ENCODE measurements at regions not wholly inside any gene's neighbourhood (a gene's known extent, or its start where the extent isn't known, plus 50 kb on each side); places are given as distances from the start of the nearest gene placed in this dataset.
"Not testable (repeated sequence)": the region's sequence is repeated elsewhere in the genome, so short reads cannot be mapped to it uniquely, and the experiment has no call there.

GRCh38 chr6:134748484-134748883 is 201.4 kb downstream of the ALDH8A1 start:
- 78% methylated on average over 3 of the region's 3 CpGs for WGBS
- no peak for DNase-seq (ENCODE audit: low spot score in 2 of 2)
- no peaks in the 10 kb centered on the region for H3K36me3 ChIP-seq
- H3K27ac ChIP-seq = no peak overlapping the region
- no peak overlapping the region for H3K4me3 ChIP-seq
- no peak for TF ChIP-seq POLR2AphosphoS5 (IDR thresholded peaks at IDR 0.05)
- no peak for TF ChIP-seq POLR2A (IDR thresholded peaks at IDR 0.05)
- no peak for TF ChIP-seq CTCF (IDR thresholded peaks at IDR 0.05)
- TF ChIP-seq EP300 (IDR thresholded peaks at IDR 0.05) = no peak
- no peaks in the 10 kb centered on the region for H3K27me3 ChIP-seq
- H3K9me3 ChIP-seq = no peaks in the 10 kb centered on the region
- H3K4me1 ChIP-seq = no peaks in the 10 kb centered on the region

DNA sequence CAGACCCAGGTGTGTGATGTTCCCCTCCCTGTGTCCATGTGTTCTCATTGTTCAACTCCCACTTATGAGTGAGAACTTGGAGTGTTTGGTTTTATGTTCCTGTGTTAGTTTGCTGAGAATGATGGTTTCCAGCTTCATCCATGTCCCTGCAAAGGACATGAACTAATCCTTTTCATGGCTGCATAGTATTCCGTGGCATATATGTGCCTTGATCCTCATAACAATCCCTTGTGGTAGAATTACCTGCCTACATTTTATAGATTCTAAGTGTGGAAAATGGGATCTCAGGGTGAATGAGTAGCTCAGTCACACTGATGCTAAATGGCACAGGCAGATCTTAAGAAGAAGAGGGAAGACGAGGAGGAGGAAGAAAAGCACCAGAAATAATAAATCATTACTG is 202.7 kb downstream of the ALDH8A1 start:
- not testable (repeated sequence) for H3K27ac ChIP-seq; H3K36me3 ChIP-seq; H3K4me3 ChIP-seq; H3K9me3 ChIP-seq; H3K27me3 ChIP-seq; H3K4me1 ChIP-seq; DNase-seq (ENCODE audit: low spot score in 2 of 2)
- 94% methylated on average over 2 of the region's 2 CpGs for WGBS

DNA sequence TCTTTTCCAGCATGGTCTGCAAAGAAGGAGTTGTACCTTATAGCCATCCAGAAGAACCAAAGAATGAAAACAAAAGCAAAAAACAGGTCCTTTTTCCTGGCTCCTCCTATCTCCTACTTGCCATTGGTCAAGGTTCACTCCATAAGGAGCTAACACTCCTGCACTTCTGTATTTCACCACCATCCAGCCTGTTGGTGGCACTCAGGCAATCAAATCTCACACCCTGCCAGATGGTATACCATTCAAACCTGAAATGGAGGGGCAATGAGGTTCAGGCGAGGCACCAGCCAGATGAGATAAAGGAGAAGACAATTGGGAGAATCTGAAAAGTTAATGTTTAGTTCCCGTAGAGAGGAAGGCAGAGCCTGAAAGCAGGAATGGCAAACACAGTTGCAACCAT is 203.8 kb downstream of the ALDH8A1 start:
- WGBS = 87% methylated on average over 2 of the region's 2 CpGs
- H3K4me3 ChIP-seq = no peak overlapping the region
- no peaks in the 10 kb centered on the region for H3K27me3 ChIP-seq
- TF ChIP-seq CTCF (IDR thresholded peaks at IDR 0.05) = no peak
- TF ChIP-seq EP300 (IDR thresholded peaks at IDR 0.05) = no peak
- TF ChIP-seq POLR2AphosphoS5 (IDR thresholded peaks at IDR 0.05) = no peak
- no peak for TF ChIP-seq POLR2A (IDR thresholded peaks at IDR 0.05)
- no peak for DNase-seq (ENCODE audit: low spot score in 2 of 2)
- H3K36me3 ChIP-seq = no peaks in the 10 kb centered on the region
- no peak overlapping the region for H3K27ac ChIP-seq
- H3K9me3 ChIP-seq = no peaks in the 10 kb centered on the region
- no peaks in the 10 kb centered on the region for H3K4me1 ChIP-seq

GRCh38 chr6:134745192-134745591 is 204.7 kb downstream of the ALDH8A1 start:
- H3K36me3 ChIP-seq; DNase-seq (ENCODE audit: low spot score in 2 of 2); H3K4me3 ChIP-seq; H3K4me1 ChIP-seq; H3K27ac ChIP-seq; H3K9me3 ChIP-seq; H3K27me3 ChIP-seq: not testable (repeated sequence)
- WGBS = 73% methylated on average over 8 of the region's 8 CpGs

DNA sequence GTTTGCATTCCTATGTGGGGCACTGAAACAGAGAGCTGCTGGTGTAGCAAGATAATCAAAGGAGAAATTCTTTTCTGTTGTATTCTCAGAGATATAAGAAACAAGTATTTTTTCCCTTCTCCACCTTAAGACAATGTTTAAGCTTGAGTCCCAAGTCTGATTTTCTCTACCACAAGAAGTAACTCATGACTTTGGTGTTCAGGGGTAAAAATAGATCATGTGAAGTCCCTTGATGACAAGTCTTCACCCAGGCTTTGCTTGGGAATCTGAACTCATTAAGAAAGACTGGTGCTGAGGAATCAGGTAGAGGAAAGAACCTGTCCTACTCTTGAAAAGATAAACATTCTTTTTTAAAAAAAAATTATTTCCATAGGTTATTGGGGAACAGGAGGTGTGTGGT is 205.6 kb downstream of the ALDH8A1 start:
- no peaks in the 10 kb centered on the region for H3K27me3 ChIP-seq
- H3K36me3 ChIP-seq = no peaks in the 10 kb centered on the region
- H3K9me3 ChIP-seq = no peaks in the 10 kb centered on the region
- no peak for DNase-seq (ENCODE audit: low spot score in 2 of 2)
- no peak overlapping the region for H3K4me3 ChIP-seq
- no peak overlapping the region for H3K27ac ChIP-seq
- H3K4me1 ChIP-seq = peaks cover 7% of the 10 kb centered on the region
- TF ChIP-seq EP300 (IDR thresholded peaks at IDR 0.05) = no peak
- TF ChIP-seq POLR2A (IDR thresholded peaks at IDR 0.05) = no peak
- no peak for TF ChIP-seq POLR2AphosphoS5 (IDR thresholded peaks at IDR 0.05)
- no peak for TF ChIP-seq CTCF (IDR thresholded peaks at IDR 0.05)

DNA sequence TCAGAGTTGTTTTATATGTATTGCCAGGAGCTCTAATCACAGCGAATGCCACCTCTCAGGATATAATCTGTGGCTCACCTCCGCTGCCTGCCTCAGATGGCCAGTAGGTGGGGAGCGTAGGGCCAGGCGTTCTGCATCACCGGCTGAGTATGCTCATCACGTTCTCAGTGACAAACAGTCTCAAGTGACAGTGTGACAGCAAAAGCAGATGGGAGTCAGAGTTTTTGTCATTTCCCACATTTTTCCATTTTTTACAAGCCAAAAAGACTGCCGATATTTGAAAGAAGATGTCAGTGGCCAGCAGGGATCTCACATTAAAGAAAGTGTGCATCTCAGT is 208.7 kb downstream of the ALDH8A1 start:
- Histone ChIP-seq H3K27me3 (no peaks in the 10 kb centered on the region), H3K4me3 (no peak overlapping the region), H3K36me3 (no peaks in the 10 kb centered on the region), H3K9me3 (no peaks in the 10 kb centered on the region), H3K27ac (no peak overlapping the region), H3K4me1 (peaks cover 7% of the 10 kb centered on the region)
- no peak for DNase-seq (ENCODE audit: low spot score in 2 of 2)
- WGBS = 87% methylated on average over 7 of the region's 7 CpGs
- TF ChIP-seq POLR2AphosphoS5 (IDR thresholded peaks at IDR 0.05) = no peak
- TF ChIP-seq EP300 (IDR thresholded peaks at IDR 0.05) = no peak
- TF ChIP-seq POLR2A (IDR thresholded peaks at IDR 0.05) = no peak
- no peak for TF ChIP-seq CTCF (IDR thresholded peaks at IDR 0.05)

All from suprapubic skin (tissue), 4 donors.